ENCODE measurements at regions not wholly inside any gene's neighbourhood (a gene's known extent, or its start where the extent isn't known, plus 50 kb on each side); places are given as distances from the start of the nearest gene placed in this dataset.
"Not testable (repeated sequence)": the region's sequence is repeated elsewhere in the genome, so short reads cannot be mapped to it uniquely, and the experiment has no call there.

DNA sequence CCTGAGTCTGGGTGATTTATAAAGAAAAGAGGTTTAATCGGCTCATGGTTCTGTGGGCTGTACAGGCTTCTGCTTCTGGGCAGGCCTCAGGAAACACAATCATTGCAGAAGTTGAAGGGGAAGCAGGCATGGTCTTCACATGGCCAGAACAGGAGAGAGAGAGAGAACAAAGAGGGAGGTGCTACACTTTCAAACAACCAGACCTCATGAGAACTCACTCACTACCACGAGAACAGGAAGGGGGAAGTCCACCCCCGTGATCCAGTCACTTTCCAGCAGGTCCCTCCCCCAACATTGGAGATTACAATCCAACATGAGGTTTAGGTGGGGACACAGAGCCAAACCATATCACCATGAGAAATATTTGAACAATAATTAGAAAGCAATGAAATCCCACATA lies 222.9 kb downstream of the FAM72C start:
- Histone ChIP-seq H3K4me3 (ENCODE audit: low read depth, low read length) (no peak overlapping the region), H3K27ac (ENCODE audit: low read depth, low read length) (no peak overlapping the region), H3K4me1 (ENCODE audit: control insufficient read depth, insufficient read depth, low read length) (no peaks in the 10 kb centered on the region), H3K9me3 (ENCODE audit: control insufficient read depth, insufficient read depth, low read depth, low read length) (no peaks in the 10 kb centered on the region), H3K9ac (ENCODE audit: low read length) (no peak overlapping the region), H3K27me3 (ENCODE audit: control insufficient read depth, insufficient read depth, low read length) (no peaks in the 10 kb centered on the region), H3K36me3 (ENCODE audit: control insufficient read depth, insufficient read depth, low read length) (no peaks in the 10 kb centered on the region)

- no peaks in the 10 kb centered on the region for H3K27me3 ChIP-seq (ENCODE audit: control insufficient read depth, insufficient read depth, low read length)
- peak overlapping the region; percentile 80 for H3K9ac ChIP-seq (ENCODE audit: low read length)
- H3K4me3 ChIP-seq (ENCODE audit: low read depth, low read length) = peak overlapping the region; percentile 75
- no peaks in the 10 kb centered on the region for H3K9me3 ChIP-seq (ENCODE audit: control insufficient read depth, insufficient read depth, low read depth, low read length)
- H3K36me3 ChIP-seq (ENCODE audit: control insufficient read depth, insufficient read depth, low read length) = no peaks in the 10 kb centered on the region
- H3K4me1 ChIP-seq (ENCODE audit: control insufficient read depth, insufficient read depth, low read length) = 0 out of 2 replicates have a peak, but pooled peaks cover 5% of the 10 kb centered on the region
- no peak overlapping the region for H3K27ac ChIP-seq (ENCODE audit: low read depth, low read length)
These were observed 235.2 kb downstream of the FAM72C start for GRCh38 chr1:143736562-143736961.

GRCh38 chr1:143735764-143736461 lies 235.9 kb downstream of the FAM72C start:
- 0 out of 2 replicates have a peak, but pooled peaks cover 5% of the 10 kb centered on the region for H3K4me1 ChIP-seq (ENCODE audit: control insufficient read depth, insufficient read depth, low read length)
- H3K4me3 ChIP-seq (ENCODE audit: low read depth, low read length) = peak overlapping the region; percentile 75
- no peaks in the 10 kb centered on the region for H3K27me3 ChIP-seq (ENCODE audit: control insufficient read depth, insufficient read depth, low read length)
- H3K9ac ChIP-seq (ENCODE audit: low read length) = peak overlapping the region; percentile 80
- H3K27ac ChIP-seq (ENCODE audit: low read depth, low read length) = peak overlapping the region; percentile 35; the same call in 1 of the 2 replicates
- H3K9me3 ChIP-seq (ENCODE audit: control insufficient read depth, insufficient read depth, low read depth, low read length) = no peaks in the 10 kb centered on the region
- no peaks in the 10 kb centered on the region for H3K36me3 ChIP-seq (ENCODE audit: control insufficient read depth, insufficient read depth, low read length)

GRCh38 chr1:143734261-143734660 lies 237.5 kb downstream of the FAM72C start:
- not testable (repeated sequence) for H3K27me3 ChIP-seq (ENCODE audit: control insufficient read depth, insufficient read depth, low read length); H3K27ac ChIP-seq (ENCODE audit: low read depth, low read length)

GRCh38 chr1:143730890-143731289 lies 240.9 kb downstream of the FAM72C start:
- not testable (repeated sequence) for H3K4me3 ChIP-seq (ENCODE audit: low read depth, low read length); H3K4me1 ChIP-seq (ENCODE audit: control insufficient read depth, insufficient read depth, low read length); H3K9me3 ChIP-seq (ENCODE audit: control insufficient read depth, insufficient read depth, low read depth, low read length); H3K27ac ChIP-seq (ENCODE audit: low read depth, low read length); H3K9ac ChIP-seq (ENCODE audit: low read length); H3K36me3 ChIP-seq (ENCODE audit: control insufficient read depth, insufficient read depth, low read length); H3K27me3 ChIP-seq (ENCODE audit: control insufficient read depth, insufficient read depth, low read length)

More at GRCh38 chr1:143734261-143734660, 237.5 kb downstream of the FAM72C start:
- H3K36me3 ChIP-seq (ENCODE audit: control insufficient read depth, insufficient read depth, low read length); H3K9ac ChIP-seq (ENCODE audit: low read length); H3K4me3 ChIP-seq (ENCODE audit: low read depth, low read length); H3K9me3 ChIP-seq (ENCODE audit: control insufficient read depth, insufficient read depth, low read depth, low read length); H3K4me1 ChIP-seq (ENCODE audit: control insufficient read depth, insufficient read depth, low read length): not testable (repeated sequence)

DNA sequence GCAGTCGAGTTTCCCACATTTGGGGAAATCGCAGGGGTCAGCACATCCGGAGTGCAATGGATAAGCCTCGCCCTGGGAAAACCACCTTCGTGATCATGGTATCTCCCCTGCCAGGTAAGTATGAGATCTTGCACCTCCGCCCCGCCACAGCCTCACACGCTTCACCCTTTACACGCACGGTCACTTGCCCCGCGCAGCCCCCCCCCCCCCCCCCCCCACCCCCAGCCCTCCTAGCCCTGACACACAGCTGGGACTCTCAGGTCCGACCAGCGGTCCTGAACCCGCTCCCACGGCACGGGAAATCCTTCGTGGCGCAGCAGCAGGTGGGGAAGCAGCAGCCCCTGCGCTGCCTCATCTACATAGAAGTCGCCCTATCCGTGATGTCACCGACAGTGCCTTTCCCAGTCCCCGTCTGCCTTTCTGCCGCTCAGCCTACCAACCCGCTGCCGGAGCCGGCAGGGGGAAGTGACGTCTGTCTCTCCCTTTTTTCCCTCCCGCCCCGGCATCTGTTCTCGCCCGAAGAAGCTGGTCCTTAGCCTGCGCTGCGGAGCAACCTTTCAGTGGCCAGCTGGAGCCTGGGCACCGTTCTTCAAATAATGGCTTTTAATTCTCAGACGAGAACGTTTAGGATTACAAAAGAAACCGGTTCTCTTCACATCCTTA lies 242.2 kb downstream of the FAM72C start:
- H3K27ac ChIP-seq (ENCODE audit: low read depth, low read length); H3K4me3 ChIP-seq (ENCODE audit: low read depth, low read length); H3K4me1 ChIP-seq (ENCODE audit: control insufficient read depth, insufficient read depth, low read length); H3K36me3 ChIP-seq (ENCODE audit: control insufficient read depth, insufficient read depth, low read length); H3K27me3 ChIP-seq (ENCODE audit: control insufficient read depth, insufficient read depth, low read length); H3K9me3 ChIP-seq (ENCODE audit: control insufficient read depth, insufficient read depth, low read depth, low read length): not testable (repeated sequence)
- peak overlapping the region; percentile 52 for H3K9ac ChIP-seq (ENCODE audit: low read length)

GRCh38 chr1:143728802-143729448 lies 242.9 kb downstream of the FAM72C start:
- not testable (repeated sequence) for H3K27me3 ChIP-seq (ENCODE audit: control insufficient read depth, insufficient read depth, low read length); H3K27ac ChIP-seq (ENCODE audit: low read depth, low read length); H3K9ac ChIP-seq (ENCODE audit: low read length)

GRCh38 chr1:143727263-143727662 lies 244.5 kb downstream of the FAM72C start:
- Histone ChIP-seq H3K36me3 (ENCODE audit: control insufficient read depth, insufficient read depth, low read length) (no peaks in the 10 kb centered on the region), H3K4me1 (ENCODE audit: control insufficient read depth, insufficient read depth, low read length) (no peaks in the 10 kb centered on the region), H3K9ac (ENCODE audit: low read length) (no peak overlapping the region), H3K9me3 (ENCODE audit: control insufficient read depth, insufficient read depth, low read depth, low read length) (no peaks in the 10 kb centered on the region), H3K4me3 (ENCODE audit: low read depth, low read length) (no peak overlapping the region), H3K27me3 (ENCODE audit: control insufficient read depth, insufficient read depth, low read length) (no peaks in the 10 kb centered on the region), H3K27ac (ENCODE audit: low read depth, low read length) (no peak overlapping the region)

More at GRCh38 chr1:143728802-143729448, 242.9 kb downstream of the FAM72C start:
- not testable (repeated sequence) for H3K4me3 ChIP-seq (ENCODE audit: low read depth, low read length); H3K36me3 ChIP-seq (ENCODE audit: control insufficient read depth, insufficient read depth, low read length); H3K4me1 ChIP-seq (ENCODE audit: control insufficient read depth, insufficient read depth, low read length); H3K9me3 ChIP-seq (ENCODE audit: control insufficient read depth, insufficient read depth, low read depth, low read length)

DNA sequence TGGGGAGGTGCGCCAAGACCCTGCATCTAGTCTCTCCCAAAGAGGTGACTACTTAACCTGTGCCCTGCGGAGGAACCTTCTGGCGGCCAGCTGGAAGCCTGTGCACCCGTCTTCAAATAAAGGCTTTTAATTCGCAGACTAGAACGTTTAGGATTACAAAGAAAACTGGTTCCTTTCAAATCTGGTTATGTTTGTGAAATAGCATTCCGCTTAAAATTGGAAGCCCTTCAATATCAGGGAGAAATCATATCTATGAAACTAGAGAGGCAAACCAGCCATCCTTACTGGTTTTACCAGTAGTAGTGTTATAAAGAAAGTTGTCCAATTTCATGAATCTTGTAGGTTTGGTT lies 250.8 kb downstream of the FAM72C start:
- Histone ChIP-seq H3K9ac (ENCODE audit: low read length) (peak overlapping the region; percentile 95), H3K9me3 (ENCODE audit: control insufficient read depth, insufficient read depth, low read depth, low read length) (no peaks in the 10 kb centered on the region), H3K27me3 (ENCODE audit: control insufficient read depth, insufficient read depth, low read length) (no peaks in the 10 kb centered on the region), H3K4me3 (ENCODE audit: low read depth, low read length) (no peak overlapping the region), H3K27ac (ENCODE audit: low read depth, low read length) (no peak overlapping the region), H3K4me1 (ENCODE audit: control insufficient read depth, insufficient read depth, low read length) (peaks cover 11% of the 10 kb centered on the region), H3K36me3 (ENCODE audit: control insufficient read depth, insufficient read depth, low read length) (no peaks in the 10 kb centered on the region)

DNA sequence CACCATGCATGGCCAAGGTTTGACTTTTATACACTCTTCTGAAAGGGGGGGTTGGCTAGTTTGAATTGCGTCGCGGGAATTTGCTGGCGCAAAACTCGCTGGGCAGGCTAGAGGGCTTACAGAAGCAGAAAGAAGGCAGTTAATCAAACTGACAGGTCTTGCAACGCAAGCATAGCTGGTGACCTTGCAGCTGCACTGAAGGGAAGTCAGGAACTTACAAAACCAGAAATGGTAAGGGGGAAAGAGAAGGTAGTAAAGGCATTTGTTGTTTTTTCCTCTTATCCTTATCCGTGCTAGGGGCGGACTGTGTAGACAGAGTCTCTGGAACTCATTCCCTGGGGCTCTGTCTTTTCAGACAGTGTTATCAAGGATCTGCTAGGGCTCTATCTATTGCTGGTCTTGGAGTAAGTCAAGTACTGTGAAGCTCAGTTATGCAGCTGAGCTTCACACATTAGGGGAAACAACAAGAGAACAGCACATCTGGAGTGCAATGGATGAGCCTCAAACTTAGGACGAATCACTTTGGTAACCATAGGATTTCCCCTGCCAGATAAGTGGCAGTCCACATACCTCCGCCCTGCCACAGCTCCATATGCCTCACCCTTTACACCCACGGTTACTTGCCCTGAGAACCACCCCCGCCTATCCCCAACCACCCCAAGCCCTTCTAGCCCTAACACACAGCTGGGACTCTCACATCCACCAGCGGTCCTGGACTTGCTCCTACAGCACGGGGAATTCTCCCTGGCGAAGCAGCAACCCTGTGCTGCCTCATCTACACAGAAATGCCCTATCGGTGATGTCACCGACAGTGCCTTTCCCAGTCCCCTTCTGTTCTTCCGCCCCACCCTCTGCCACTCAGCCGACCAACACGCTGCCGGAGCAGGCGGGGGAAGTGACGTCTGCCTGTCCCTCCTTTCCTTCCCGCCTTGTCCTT lies 251.4 kb downstream of the FAM72C start:
- no peaks in the 10 kb centered on the region for H3K36me3 ChIP-seq (ENCODE audit: control insufficient read depth, insufficient read depth, low read length)
- no peaks in the 10 kb centered on the region for H3K9me3 ChIP-seq (ENCODE audit: control insufficient read depth, insufficient read depth, low read depth, low read length)
- peak overlapping the region; percentile 95 for H3K9ac ChIP-seq (ENCODE audit: low read length)
- peak overlapping the region; percentile 47 for H3K4me3 ChIP-seq (ENCODE audit: low read depth, low read length)
- H3K27me3 ChIP-seq (ENCODE audit: control insufficient read depth, insufficient read depth, low read length) = no peaks in the 10 kb centered on the region
- peaks cover 11% of the 10 kb centered on the region for H3K4me1 ChIP-seq (ENCODE audit: control insufficient read depth, insufficient read depth, low read length)
- H3K27ac ChIP-seq (ENCODE audit: low read depth, low read length) = peak overlapping the region; percentile 85; the same call in 1 of the 2 replicates

Measured in HUES6 (cell line).